SIG-M5 treated with dmso at 0.1 percent for 504 hours (cell line): ENCODE measurements at regions not wholly inside any gene's neighbourhood (a gene's known extent, or its start where the extent isn't known, plus 50 kb on each side); places are given as distances from the start of the nearest gene placed in this dataset.

Experiments
- DNase-seq: peaks from one replicate; lab custom pipeline; 2025; ENCODE audit not compliant: unreplicated experiment; lab: John Stamatoyannopoulos, UW

DNA sequence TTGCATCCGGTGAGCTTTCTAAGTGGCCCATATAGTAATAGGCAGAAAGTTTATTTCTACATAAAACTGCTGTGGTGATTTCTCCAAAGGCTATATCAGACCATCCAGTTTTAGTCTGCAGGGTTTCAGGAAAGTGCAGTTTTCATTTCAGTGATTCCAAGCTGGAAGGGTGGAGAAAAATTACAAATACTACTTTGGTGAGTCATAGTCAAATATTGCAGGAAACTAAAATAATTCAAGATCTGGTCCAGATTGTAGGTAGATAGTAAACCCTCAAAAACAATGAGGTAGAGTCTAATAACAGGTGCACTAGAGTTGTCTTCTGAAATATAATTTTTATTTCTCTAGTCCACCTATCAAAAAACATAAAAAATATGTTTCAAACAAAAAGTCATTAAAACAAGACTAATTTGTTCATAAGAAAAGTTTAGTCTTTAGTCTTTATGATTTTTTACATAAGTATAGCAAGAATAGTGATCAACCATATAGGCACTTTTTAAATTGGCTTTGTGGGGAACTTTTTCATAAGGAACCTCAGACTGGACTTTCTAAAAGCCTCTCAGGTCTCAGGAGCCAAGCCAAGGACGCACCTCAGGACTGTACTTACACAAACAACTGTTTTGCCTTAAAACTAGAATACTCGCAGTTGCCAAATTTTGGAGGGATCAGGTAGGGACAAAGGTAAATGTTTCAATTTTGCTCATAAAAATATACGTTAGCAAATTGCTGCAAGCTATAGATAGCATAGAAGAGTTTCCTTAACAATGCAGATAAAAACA, 101.8 kb upstream of the TLR3 start:
- no peak for DNase-seq

DNA sequence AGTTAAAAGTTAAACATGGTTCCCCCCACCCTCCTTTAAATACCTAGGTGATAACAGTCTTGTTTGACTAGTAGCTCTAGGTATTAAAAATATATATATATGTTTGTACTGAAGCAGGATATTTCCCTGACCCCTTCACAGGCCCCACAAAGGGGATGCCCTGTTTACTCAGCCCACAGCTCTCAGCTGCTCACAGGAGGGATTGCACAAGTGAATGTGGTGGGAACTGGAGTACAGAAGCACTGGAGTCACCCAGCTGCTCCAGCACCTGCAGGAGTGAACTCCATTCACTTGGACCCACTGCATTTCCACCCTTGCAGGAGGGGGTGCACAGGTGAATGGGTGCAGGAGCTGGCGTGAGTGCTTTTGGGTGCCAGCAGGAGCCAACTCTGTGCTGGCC, 99.3 kb upstream of the TLR3 start:
- DNase-seq, result no peak

DNA sequence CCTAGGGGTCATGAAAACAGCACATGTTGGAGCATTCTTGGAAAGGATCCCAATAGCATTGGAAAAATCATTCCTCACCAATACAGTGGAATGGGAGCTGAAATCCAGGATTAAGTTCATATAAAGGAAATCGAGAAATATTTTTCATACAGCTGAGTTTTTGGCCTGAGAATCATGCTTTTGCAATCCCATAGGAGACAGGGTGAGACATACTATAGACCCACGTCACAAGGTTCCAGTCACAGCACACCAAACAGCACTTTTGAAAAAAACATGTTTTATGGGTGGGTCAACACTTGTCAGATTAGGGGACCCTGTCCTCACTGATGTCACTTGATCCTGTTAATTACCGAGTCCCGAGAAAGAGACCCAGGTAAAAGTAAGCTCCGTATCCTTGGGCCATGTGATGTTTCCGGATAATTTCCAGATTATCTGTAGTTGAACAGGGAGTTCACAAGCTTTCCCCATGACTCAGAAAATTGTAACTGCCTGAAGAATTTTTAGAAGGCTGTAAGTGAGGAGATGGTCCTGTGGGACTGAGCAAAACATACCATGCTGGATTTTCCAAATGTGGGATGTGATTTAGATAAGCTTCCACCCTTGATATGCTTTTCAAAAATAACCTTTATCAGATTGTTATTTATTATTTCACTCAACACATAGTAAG, 80.9 kb upstream of the TLR3 start:
- DNase-seq, result no peak

DNA sequence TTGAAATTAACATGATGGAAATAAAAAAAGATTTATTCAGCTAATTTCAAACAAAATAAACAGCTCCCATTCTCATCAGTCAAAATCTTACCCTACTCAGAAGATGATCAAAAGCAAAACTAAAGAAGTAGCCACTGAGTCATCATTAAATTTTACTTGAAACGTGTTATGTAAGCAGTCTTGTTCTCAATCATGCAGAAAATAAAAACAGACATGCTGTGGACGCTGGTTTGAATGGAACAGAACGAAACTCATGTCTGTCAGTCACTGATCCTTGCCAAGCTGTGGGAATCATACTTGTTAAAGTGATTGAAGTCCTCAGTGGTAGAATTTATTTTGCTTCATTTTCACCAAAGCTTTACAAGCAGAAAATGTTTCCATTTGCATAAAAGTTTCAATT, 77.2 kb upstream of the TLR3 start:
- DNase-seq, result no peak

DNA sequence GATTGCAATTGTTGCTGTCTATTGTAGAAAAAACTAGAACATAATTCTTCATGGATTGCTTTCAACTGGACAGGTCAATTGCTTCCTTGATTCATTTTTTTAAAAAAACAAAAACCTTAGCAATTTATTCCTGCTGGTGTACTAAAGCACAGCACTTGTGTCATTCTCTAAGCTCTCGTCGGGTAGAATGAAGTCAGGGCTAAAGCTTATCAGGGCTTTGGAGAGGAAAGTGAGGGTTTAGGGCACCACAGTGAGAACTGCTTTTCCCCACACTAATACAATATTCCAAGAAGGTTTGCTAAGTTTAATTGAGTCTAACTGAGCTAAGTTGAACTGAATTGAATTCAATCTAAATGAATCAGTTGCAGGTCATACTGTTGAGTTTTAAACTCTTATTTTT, 76.4 kb upstream of the TLR3 start:
- DNase-seq, result no peak

DNA sequence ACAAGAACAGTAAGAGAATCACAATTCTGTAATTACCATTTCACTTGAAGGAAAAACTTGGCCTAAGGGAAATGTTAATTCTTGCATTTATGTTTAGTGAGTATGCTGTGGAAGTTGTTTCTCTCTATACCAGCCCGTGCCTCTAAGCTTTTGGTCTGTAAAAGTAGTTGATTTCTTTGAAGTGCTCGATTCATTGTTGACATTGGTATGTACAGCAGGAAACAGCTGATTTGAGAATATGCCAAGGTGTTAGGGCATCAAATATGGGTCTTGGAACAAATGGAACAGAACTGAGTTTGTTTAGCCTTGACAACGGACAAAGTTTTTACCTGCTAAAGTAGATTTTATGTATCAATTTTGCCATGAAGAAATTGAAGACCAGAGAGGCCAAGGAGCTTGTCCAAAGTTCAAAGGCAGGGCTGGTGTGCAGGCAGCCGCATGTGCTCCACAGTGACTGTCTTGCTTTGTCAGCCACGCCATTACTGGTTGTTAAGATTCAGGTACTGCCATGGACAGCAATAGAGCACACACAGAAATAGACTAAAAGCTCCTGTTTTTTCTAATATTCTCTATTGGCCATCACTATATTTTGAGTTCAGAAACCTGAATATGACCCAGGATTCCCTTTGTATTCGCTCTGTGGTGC, 75.5 kb upstream of the TLR3 start:
- DNase-seq, result no peak

DNA sequence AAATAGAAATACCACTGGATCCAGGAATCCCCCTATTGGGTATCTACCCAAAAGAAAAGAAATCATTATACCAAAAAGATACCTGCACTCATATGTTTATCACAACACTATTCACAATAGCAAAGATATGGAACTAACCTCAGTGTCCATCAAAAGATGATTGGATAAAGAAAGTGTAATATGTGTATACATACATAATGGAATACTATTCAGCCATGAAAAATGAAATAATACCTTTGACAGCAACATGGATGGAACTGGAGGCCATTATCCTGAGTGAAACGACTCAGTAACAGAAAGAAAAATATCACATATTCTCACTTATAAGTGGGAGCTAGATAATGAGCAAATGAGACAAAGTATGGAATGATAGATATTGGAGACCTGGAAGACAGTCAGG, 74.2 kb upstream of the TLR3 start:
- no peak for DNase-seq

DNA sequence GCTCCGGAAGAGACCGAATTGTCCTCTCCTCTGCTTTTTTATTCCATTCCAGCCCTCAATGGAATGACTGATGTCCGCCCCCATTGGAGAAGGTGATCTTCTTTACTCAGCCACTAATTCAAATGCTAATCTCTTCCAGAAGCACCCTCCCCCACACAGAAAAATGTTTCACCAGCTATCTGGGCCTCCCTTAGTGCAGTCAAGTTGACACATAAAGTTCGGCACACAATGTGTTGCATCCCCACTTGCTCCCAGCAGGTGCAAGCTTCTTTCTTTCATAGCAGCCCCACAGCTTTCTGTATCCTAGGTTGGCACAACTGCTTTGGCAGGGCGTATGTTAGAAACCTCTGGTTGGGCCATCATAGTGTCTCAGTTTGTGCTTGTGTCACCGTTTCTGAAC, 73.3 kb upstream of the TLR3 start:
- DNase-seq, result no peak

DNA sequence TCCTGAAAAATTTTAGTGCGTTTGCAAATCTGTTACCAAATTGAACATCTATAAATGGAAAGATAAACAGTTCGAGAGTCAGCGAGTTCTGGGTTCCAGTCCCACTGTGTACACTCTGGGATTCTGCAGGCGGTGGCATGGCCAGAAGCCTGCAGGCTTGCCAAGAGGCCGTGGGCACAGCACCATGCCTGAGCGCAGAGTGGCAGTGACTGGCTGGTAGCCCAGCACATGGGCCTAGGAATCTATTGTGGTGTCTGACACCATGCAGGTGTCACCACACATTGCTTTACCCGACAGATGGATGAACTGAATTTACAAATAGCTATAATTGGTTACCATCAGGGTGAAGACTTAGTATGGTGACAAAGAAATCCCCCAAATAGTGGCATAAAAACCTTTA, 71.7 kb upstream of the TLR3 start:
- no peak for DNase-seq

DNA sequence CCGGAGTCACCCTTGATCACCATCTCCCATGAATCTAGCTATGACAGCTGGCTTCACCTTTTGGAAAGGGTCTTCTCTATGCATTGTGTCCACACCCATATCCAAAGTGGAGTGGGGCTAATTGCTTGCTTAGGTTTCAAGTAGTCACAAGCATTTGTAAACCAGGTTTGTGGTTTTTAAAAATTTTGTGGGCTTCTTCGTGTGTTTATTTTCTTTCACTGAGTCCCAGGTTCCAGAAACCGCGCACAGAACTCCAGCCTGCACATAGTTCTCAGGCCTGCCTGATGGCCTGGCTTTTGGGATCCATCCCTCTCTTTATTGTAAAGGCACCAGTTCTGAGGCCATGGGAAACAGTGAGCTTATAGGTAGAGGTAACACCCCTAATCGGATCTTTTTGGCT, 70.2 kb upstream of the TLR3 start:
- no peak for DNase-seq

DNA sequence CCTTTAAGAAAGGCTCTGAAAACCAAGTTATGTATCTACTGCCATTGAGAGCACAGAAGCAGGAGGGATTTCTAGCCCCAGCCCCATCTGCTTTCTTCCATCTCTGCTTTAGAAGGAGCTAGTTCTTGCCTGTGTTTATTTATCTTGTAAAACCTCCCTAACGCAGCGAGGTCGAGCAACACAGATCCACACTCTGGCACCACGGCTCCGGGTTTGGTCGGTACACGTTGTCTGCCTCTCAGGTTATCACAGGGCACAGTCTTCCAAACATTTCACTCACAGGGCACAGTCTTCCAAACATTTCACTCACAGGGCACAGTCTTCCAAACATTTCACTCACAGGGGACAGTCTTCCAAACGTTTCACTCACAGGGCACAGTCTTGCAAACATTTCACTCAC, 69.7 kb upstream of the TLR3 start:
- no peak for DNase-seq

DNA sequence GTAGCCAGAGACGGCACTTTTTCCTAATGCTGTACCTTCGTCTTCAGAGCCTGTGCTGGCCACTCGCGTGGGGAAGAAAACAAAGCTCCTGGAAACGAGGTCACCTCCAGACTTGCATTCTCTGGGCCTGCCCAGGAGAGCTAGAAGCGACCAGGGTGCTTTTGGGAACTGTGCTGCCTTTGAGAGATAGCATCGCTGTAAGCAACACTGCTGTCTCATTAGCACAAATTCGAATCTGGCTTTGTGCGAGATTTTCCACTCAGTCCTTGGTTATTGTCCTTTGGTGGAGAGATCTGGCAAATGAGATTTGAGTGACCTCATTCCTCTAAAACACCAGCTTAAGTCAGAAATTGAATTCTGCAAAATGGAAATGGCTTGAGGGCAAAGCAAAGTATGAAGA, 66.1 kb upstream of the TLR3 start:
- no peak for DNase-seq

DNA sequence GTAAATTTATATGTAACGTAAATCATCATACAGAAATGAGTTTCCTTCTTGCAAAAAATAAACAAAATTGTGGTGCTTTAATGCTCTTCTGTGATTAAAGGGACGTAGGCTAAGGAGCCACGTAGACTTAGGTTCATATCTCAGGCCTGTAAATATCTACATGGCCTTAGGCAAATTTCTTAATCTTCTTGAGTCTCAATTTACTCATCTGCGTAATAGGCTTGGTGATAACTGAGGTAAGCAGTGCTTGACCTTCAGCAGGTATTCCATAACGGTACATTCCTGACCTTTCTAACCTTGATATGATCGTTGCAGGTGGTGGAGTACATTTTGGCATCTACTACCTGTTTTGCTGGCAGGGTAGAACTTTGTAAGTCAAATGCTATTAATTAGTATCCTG, 65.2 kb upstream of the TLR3 start:
- DNase-seq, result no peak

DNA sequence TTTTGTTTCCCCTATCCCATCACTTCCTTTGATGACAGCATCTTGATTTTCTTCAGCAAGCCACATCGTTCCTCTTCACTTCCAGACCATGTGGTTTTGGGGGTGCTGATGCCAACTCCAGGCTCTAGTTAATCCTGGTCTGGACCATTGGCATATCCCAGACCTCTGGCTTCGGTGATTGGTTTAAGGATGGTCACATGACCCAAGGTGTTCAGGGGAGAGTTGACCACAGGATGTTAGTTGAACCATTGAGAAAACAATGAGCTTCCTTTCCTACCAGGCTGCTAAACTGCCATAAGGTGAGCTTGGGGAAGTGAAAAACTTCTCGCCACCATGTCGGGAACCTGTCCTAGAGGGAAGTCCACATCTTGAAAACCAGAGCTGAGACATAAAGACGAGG, 60.9 kb upstream of the TLR3 start:
- no peak for DNase-seq

DNA sequence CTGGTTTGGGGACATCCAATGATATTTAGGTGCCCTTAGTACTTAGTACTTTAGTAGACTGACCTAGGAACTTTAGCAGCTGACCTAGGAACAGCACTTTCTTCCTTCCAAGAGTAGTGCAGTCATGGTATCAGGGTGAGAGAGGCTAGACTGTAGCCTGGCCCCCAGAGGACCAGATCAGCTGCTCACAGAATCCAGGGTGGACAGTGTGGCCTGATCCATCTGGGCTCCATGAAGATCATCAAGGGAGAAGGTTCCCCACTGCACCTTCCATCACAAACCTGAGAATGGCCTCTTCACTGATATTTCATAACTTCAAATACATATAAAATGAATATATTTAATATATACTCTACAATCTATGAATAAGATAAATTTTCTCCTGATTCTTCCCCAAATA, 59.0 kb upstream of the TLR3 start:
- no peak for DNase-seq

DNA sequence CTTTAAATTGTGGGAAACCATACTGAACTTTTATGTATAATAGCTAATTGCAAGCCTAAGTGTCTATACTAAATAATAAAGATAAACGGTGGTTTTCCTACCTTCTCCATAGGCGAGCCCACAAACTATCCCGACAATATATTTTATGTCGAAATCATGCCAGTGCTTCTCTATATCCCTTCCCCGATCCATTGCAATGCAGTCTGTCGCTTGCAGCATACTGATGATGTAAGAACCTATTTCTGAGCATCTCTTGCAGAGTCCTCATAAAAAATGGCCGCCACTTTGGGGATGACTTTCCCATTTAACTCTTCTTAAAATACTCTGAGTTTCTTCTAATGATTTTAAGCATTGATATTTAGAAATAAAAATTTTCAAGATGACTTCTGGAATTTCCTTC, 58.1 kb upstream of the TLR3 start:
- no peak for DNase-seq

DNA sequence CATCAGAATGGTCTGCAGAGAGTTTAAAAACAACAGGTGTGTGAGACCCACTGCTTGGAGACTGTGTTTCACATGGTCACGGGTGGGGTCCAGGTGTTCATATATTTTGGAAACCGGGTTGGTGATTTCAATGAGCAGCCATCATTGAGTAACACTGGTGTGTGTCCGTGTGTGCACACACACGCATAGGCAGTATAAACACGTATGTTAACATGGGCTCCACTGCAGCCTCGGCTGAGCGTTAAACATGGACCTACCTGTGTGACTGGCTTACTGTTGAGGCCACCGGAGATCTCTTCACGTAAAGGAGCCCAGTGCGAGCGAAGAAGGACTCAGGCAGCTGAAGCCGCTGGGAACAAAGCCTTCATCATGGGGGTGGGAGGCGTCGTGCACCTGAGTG, 56.9 kb upstream of the TLR3 start:
- no peak for DNase-seq

DNA sequence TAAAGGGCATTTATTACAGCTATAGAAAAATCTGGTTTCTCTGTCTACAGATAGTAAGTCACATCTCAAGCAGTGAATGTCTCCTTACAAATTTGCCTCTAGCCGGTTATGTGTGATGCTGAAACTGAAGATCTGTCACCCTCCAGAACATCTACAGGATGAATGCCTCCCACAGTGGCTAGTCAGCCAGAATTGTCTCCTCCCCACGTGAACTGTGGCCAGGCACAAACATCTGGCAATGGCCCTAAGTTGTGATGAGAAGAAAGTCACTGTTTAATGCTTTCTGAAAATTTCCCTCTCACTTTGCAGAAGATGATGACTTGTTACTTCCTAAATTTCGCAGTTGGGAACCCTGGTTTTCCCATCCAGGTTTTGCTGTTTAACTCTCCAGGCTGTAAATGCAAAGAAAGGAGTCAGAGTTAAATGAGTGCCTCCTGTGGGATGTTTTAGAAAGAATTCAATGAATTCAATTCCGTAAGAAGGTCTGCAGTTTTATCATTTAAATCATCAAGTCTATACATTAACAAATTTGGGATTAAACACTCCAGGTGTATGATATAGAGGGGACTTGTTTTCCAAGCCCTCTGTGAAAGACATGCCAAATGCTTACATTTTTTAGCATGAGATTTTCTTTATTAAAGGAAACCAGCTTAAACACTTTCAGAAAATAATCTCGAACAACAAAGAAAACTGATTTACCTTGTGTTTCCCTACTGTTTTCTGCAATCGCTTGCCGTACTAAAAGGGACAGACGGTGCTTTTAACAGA, 55.4 kb upstream of the TLR3 start:
- no peak for DNase-seq

DNA sequence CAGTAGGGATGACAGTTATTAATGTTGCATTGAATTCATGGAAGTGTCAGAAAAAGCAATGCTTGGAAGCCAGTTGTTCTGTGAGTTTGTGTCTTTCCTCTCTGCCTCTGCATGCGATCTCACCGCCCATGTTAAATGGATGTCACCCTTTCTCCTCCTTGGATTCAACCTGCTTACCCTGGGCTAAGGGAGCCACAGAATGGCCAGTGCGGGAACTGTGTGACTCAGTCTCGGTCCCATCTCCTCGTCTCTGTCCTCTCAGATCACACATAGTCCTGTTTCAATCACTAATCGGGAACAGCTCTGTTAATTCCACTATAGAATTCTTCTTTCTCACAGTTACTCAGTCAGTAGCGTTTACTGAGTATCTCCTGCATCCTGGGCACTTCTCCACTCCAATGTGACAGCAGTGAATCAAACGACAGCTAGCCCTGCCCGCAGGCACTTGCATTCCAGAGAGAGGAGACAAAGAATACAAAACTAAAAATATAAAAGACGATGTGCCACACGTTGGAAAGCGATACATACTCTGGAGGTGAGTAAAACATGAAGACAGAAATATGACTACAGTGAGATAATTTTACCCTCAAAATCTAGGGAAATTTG, 53.6 kb upstream of the TLR3 start:
- DNase-seq, result no peak

DNA sequence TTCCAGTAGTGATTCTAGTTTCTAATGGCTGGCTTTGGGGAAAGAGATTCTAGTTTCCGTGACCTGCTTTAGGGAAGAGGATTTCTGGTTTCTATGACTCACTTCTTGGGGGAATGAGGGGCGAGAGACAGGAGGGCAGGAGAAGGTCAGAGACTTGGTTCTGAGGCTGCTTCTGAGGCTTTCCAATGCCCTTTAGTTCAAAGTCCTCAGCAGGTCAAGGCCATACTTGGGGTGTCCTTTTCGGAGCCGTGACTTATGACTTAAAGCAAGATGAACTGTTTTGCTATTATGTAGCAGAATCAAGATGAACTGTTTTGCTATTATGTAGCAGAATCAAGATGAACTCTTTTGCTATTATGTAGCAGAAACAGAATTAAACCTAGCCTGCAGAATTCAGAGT, 52.2 kb upstream of the TLR3 start:
- no peak for DNase-seq

DNA sequence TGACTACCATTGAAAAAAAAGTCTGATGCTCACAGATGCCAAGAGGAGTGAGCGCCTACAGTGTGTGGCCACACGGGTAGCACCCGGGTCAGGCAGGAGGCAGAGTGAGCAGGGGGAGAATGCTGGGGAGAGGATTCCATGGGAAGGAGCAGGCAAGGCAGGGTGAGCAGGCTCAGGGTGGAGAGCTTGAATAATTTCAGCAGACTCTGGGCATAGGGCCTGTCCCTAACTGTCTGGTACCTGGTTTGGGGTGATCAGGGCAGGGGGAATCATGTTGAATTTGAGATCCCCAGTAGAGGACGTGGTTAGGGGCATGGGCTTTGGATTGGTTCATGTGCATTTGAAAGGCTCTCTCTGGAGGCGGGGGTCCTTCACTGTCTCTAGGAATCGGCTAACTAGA, 51.2 kb upstream of the TLR3 start:
- no peak for DNase-seq
